Neutrophil (primary cell): ENCODE measurements at regions not wholly inside any gene's neighbourhood (a gene's known extent, or its start where the extent isn't known, plus 50 kb on each side); places are given as distances from the start of the nearest gene placed in this dataset.

Experiments used
- H3K27ac ChIP-seq: fragments of 200-600 bp; sonication (generic); 2 replicates; pipeline ENCODE4 v1.5.1; 2016; ENCODE audit warnings: mild to moderate bottlenecking, moderate library complexity
- H3K27me3 ChIP-seq: fragments of 200-600 bp; sonication (generic); 2 replicates; pipeline ENCODE4 v1.6.0; 2016; ENCODE audit warnings: mild to moderate bottlenecking
- H3K36me3 ChIP-seq: fragments of 200-600 bp; sonication (generic); 2 replicates; pipeline ENCODE4 v1.5.1; 2017
- H3K4me1 ChIP-seq, 2 experiments: fragments of 200-600 bp in 1 of 2; sonication (generic) in 1 of 2; 1 replicate in 1 of 2; 2 replicates in 1 of 2; pipeline versions ENCODE4 v1.5.1 to v1.6.1; 2013 to 2016; ENCODE audit warnings: low read depth in 1 of 2, low read length in 1 of 2, mild to moderate bottlenecking in 1 of 2, moderate library complexity in 1 of 2; ENCODE audit not compliant: control insufficient read depth in 1 of 2, insufficient read depth in 1 of 2
- H3K4me3 ChIP-seq, 2 experiments: fragments of 200-600 bp in 1 of 2; sonication (generic) in 1 of 2; 1 replicate in 1 of 2; 2 replicates in 1 of 2; pipeline ENCODE4 v1.5.1; 2013 to 2016; ENCODE audit warnings: low read depth in 1 of 2, low read length in 1 of 2, mild to moderate bottlenecking in 1 of 2, moderate library complexity in 1 of 2
- H3K9me3 ChIP-seq: fragments of 200-600 bp; sonication (generic); 2 replicates; pipeline ENCODE4 v1.5.1; 2016
- CTCF ChIP-seq: fragments of 200-600 bp; sonication (generic); IDR thresholded peaks from 2 replicates; pipeline ENCODE4 v1.5.1; 2016; ENCODE audit warnings: antibody characterized with exemption

GRCh38 chr5:119878712-119879111 is 249.4 kb downstream of the FAM170A start:
- Histone ChIP-seq H3K27me3 (no peaks in the 10 kb centered on the region), H3K36me3 (no peaks in the 10 kb centered on the region), H3K4me1 (no peaks in the 10 kb centered on the region)

GRCh38 chr5:119879446-119879845 is 250.1 kb downstream of the FAM170A start:
- no peak for TF ChIP-seq CTCF
- H3K9me3 ChIP-seq = no peaks in the 10 kb centered on the region
- no peaks in the 10 kb centered on the region for H3K4me1 ChIP-seq
- no peak overlapping the region for H3K27ac ChIP-seq
- H3K27me3 ChIP-seq = no peaks in the 10 kb centered on the region
- H3K36me3 ChIP-seq = no peaks in the 10 kb centered on the region
- no peak overlapping the region for H3K4me3 ChIP-seq

More at GRCh38 chr5:119878712-119879111, 249.4 kb downstream of the FAM170A start:
- no peak for TF ChIP-seq CTCF
- Histone ChIP-seq H3K27ac (no peak overlapping the region), H3K9me3 (no peaks in the 10 kb centered on the region), H3K4me3 (no peak overlapping the region)

GRCh38 chr5:119895066-119895465 is 265.7 kb downstream of the FAM170A start:
- no peak for TF ChIP-seq CTCF
- Histone ChIP-seq H3K27ac (no peak overlapping the region), H3K27me3 (no peaks in the 10 kb centered on the region), H3K36me3 (no peaks in the 10 kb centered on the region), H3K4me1 (no peaks in the 10 kb centered on the region), H3K9me3 (no peaks in the 10 kb centered on the region), H3K4me3 (no peak overlapping the region)

- Histone ChIP-seq H3K27me3 (no peaks in the 10 kb centered on the region), H3K9me3 (no peaks in the 10 kb centered on the region), H3K27ac (no peak overlapping the region), H3K4me3 (no peak overlapping the region), H3K36me3 (no peaks in the 10 kb centered on the region), H3K4me1 (no peaks in the 10 kb centered on the region)
- no peak for TF ChIP-seq CTCF
These were observed 267.6 kb downstream of the FAM170A start for GRCh38 chr5:119896826-119897536.

GRCh38 chr5:119897537-119898370 is 268.4 kb downstream of the FAM170A start:
- Histone ChIP-seq H3K27ac (no peak overlapping the region), H3K27me3 (no peaks in the 10 kb centered on the region), H3K4me3 (no peak overlapping the region), H3K9me3 (no peaks in the 10 kb centered on the region), H3K4me1 (no peaks in the 10 kb centered on the region), H3K36me3 (no peaks in the 10 kb centered on the region)
- TF ChIP-seq CTCF = no peak
